ENCODE measurements at regions not wholly inside any gene's neighbourhood (a gene's known extent, or its start where the extent isn't known, plus 50 kb on each side); places are given as distances from the start of the nearest gene placed in this dataset.
"Not testable (repeated sequence)": the region's sequence is repeated elsewhere in the genome, so short reads cannot be mapped to it uniquely, and the experiment has no call there.

GRCh38 chr6:80411486-80411885 lies 305.0 kb downstream of the BCKDHB start:
- WGBS (ENCODE audit: missing lambda C conversion rate), result 73% methylated on average over 2 of the region's 8 CpGs
- CTCF ChIA-PET, result interaction anchor here (0.6 kb wide), 1 partner anchor 119 kb away, joined by 5 read pairs; no protein-coding TSS in a partner anchor
- POLR2A ChIA-PET, result no interaction called here

GRCh38 chr6:80407976-80408375 lies 301.5 kb downstream of the BCKDHB start:
- POLR2A ChIA-PET, FAIRE-seq: not testable (repeated sequence)

More at GRCh38 chr6:80411486-80411885, 305.0 kb downstream of the BCKDHB start:
- FAIRE-seq (no peak), ATAC-seq (no peak), DNase-seq (ENCODE audit: low read depth in 1 of 2, low spot score in 1 of 2) (no peak)
- H3K4me2 ChIP-seq, result no peak overlapping the region
- no peaks in the 10 kb centered on the region for H3K9me3 ChIP-seq
- H3K4me1 ChIP-seq, result no peaks in the 10 kb centered on the region
- no peak overlapping the region for H3K4me3 ChIP-seq
- no peak for TF ChIP-seq RAD21 (conservative IDR thresholded peaks at IDR 0.05 in 1 of 2, IDR thresholded peaks at IDR 0.05 in 1 of 2)
- TF ChIP-seq EP300 (IDR thresholded peaks at IDR 0.05), result no peak
- no peak for TF ChIP-seq REST (IDR thresholded peaks at IDR 0.05)
- no peak for TF ChIP-seq MAZ (IDR thresholded peaks at IDR 0.05; ENCODE audit: borderline replicate concordance, low read depth, low read length)
- no peak overlapping the region for H3K27ac ChIP-seq

GRCh38 chr6:80404889-80405288 lies 298.4 kb downstream of the BCKDHB start:
- 96% methylated on average over 1 of the region's 1 CpG for WGBS (ENCODE audit: missing lambda C conversion rate)
- Histone ChIP-seq H3K9me3 (no peaks in the 10 kb centered on the region; the same call in 2 of the 3 replicates), H3K4me2 (no peak overlapping the region), H3K4me1 (no peaks in the 10 kb centered on the region), H3K27ac (no peak overlapping the region), H3K4me3 (no peak overlapping the region)
- FAIRE-seq (no peak), ATAC-seq (no peak), DNase-seq (ENCODE audit: low read depth in 1 of 2, low spot score in 1 of 2) (no peak)
- CTCF ChIA-PET, result no interaction called here
- TF ChIP-seq POLR2AphosphoS2 (conservative IDR thresholded peaks at IDR 0.05; ENCODE audit: low read length) (no peak), SREBF2 (IDR thresholded peaks at IDR 0.05) (no peak), JUNB (IDR thresholded peaks at IDR 0.05) (no peak), HOXB13 (CRISPR knock-in tag; IDR thresholded peaks at IDR 0.05; ENCODE audit: low read depth) (no peak), ZNF302 (CRISPR knock-in tag; IDR thresholded peaks at IDR 0.05) (no peak), NPAS2 (CRISPR knock-in tag; IDR thresholded peaks at IDR 0.05; ENCODE audit: borderline replicate concordance) (no peak), TFCP2L1 (CRISPR knock-in tag; IDR thresholded peaks at IDR 0.05) (no peak)
- POLR2A ChIA-PET, result no interaction called here

More at GRCh38 chr6:80407976-80408375, 301.5 kb downstream of the BCKDHB start:
- H3K4me3 ChIP-seq; H3K27ac ChIP-seq; CTCF ChIA-PET; H3K4me1 ChIP-seq; DNase-seq (ENCODE audit: low read depth in 1 of 2, low spot score in 1 of 2); H3K9me3 ChIP-seq; H3K4me2 ChIP-seq; ATAC-seq: not testable (repeated sequence)
- WGBS (ENCODE audit: missing lambda C conversion rate), result 60% methylated on average over 2 of the region's 2 CpGs

DNA sequence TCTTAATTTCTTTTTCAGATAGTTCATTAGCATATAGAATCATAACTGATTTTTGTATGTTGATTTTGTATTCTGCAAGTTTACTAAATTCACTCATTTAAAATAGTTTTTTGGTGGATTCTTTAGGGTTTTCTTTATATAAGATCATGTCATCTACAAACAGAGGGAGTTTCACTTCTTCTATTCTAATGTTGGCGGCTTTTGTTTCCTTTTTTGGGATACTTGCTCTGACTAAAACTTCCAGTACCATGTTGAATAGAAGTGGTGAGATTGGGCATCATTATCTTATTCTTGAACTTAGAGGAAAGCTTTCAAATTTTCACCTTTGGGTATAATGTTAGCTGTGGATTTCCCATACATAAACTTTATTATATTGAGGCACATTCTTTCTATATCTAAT lies 296.9 kb downstream of the BCKDHB start:
- ChIA-PET POLR2A (no interaction called here), CTCF (no interaction called here)
- Histone ChIP-seq H3K4me1 (no peaks in the 10 kb centered on the region), H3K27ac (no peak overlapping the region), H3K4me3 (no peak overlapping the region), H3K9me3 (no peaks in the 10 kb centered on the region; the same call in 2 of the 3 replicates), H3K4me2 (no peak overlapping the region)
- no peak for ATAC-seq
- WGBS (ENCODE audit: missing lambda C conversion rate), result 19% methylated on average over 1 of the region's 1 CpG
- TF ChIP-seq HEYL (CRISPR knock-in tag; IDR thresholded peaks at IDR 0.05), result no peak
- TF ChIP-seq, protein P1, sequence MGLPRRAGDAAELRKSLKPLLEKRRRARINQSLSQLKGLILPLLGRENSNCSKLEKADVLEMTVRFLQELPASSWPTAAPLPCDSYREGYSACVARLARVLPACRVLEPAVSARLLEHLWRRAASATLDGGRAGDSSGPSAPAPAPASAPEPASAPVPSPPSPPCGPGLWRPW (IDR thresholded peaks at IDR 0.05), result no peak
- no peak for TF ChIP-seq RCOR1 (IDR thresholded peaks at IDR 0.05; ENCODE audit: low read depth, low read length)
- no peak for TF ChIP-seq RAD21 (conservative IDR thresholded peaks at IDR 0.05 in 1 of 2, IDR thresholded peaks at IDR 0.05 in 1 of 2)
- TF ChIP-seq SMC3 (IDR thresholded peaks at IDR 0.05), result no peak
- no peak for TF ChIP-seq RFX5 (IDR thresholded peaks at IDR 0.05)
- no peak for TF ChIP-seq KDM5A (IDR thresholded peaks at IDR 0.05)
- no peak for TF ChIP-seq MYC (IDR thresholded peaks at IDR 0.05; ENCODE audit: borderline replicate concordance, low read length)
- no peak for TF ChIP-seq MAX (IDR thresholded peaks at IDR 0.05)
- no peak for TF ChIP-seq MAFK (IDR thresholded peaks at IDR 0.05; ENCODE audit: partially characterized antibody)
- no peak for DNase-seq (ENCODE audit: low read depth in 1 of 2, low spot score in 1 of 2)
- FAIRE-seq, result no peak
